ENCODE measurements at regions not wholly inside any gene's neighbourhood (a gene's known extent, or its start where the extent isn't known, plus 50 kb on each side); places are given as distances from the start of the nearest gene placed in this dataset.

DNA sequence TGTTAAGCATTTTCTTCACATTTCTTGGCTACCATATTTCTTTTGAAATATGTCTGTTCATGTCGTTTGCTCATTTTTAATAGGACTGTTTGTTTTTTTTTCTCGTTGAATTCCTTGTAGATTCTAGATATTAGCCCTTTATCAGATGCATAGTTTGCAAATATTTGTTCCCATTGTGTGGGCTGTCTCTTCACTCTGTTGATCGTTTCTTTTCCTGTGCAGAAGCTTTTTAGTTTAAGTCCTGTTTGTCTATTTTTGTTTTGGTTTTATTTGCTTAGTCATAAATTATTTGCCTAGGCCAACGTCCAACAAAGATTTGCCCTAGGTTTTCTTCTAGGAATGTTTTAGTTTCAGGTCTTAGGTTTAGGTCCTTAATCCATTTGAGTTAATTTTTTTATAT, 1494.7 kb downstream of the SUCLG1 start:
- TF ChIP-seq, protein P1, sequence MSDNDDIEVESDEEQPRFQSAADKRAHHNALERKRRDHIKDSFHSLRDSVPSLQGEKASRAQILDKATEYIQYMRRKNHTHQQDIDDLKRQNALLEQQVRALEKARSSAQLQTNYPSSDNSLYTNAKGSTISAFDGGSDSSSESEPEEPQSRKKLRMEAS (IDR thresholded peaks at IDR 0.05): no peak
- no peak for TF ChIP-seq RAD21 (IDR thresholded peaks at IDR 0.05; ENCODE audit: low read depth)
- no peak for TF ChIP-seq CREB1 (IDR thresholded peaks at IDR 0.05; ENCODE audit: low read depth)
- no peak for TF ChIP-seq YY1 (IDR thresholded peaks at IDR 0.05; ENCODE audit: low read depth)
- TF ChIP-seq, protein P2, sequence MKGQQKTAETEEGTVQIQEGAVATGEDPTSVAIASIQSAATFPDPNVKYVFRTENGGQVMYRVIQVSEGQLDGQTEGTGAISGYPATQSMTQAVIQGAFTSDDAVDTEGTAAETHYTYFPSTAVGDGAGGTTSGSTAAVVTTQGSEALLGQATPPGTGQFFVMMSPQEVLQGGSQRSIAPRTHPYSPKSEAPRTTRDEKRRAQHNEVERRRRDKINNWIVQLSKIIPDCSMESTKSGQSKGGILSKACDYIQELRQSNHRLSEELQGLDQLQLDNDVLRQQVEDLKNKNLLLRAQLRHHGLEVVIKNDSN (IDR thresholded peaks at IDR 0.05): no peak
- TF ChIP-seq TEAD4 (IDR thresholded peaks at IDR 0.05): no peak
- TF ChIP-seq FOXM1 (IDR thresholded peaks at IDR 0.05; ENCODE audit: borderline replicate concordance, low read depth): no peak
- no peak for TF ChIP-seq EP300 (IDR thresholded peaks at IDR 0.05; ENCODE audit: borderline replicate concordance)
- no peak for TF ChIP-seq CEBPB (IDR thresholded peaks at IDR 0.05)
- TF ChIP-seq NFIC (IDR thresholded peaks at IDR 0.05): no peak
- no peak for TF ChIP-seq EGR1 (IDR thresholded peaks at IDR 0.05)
- TF ChIP-seq, protein P3, sequence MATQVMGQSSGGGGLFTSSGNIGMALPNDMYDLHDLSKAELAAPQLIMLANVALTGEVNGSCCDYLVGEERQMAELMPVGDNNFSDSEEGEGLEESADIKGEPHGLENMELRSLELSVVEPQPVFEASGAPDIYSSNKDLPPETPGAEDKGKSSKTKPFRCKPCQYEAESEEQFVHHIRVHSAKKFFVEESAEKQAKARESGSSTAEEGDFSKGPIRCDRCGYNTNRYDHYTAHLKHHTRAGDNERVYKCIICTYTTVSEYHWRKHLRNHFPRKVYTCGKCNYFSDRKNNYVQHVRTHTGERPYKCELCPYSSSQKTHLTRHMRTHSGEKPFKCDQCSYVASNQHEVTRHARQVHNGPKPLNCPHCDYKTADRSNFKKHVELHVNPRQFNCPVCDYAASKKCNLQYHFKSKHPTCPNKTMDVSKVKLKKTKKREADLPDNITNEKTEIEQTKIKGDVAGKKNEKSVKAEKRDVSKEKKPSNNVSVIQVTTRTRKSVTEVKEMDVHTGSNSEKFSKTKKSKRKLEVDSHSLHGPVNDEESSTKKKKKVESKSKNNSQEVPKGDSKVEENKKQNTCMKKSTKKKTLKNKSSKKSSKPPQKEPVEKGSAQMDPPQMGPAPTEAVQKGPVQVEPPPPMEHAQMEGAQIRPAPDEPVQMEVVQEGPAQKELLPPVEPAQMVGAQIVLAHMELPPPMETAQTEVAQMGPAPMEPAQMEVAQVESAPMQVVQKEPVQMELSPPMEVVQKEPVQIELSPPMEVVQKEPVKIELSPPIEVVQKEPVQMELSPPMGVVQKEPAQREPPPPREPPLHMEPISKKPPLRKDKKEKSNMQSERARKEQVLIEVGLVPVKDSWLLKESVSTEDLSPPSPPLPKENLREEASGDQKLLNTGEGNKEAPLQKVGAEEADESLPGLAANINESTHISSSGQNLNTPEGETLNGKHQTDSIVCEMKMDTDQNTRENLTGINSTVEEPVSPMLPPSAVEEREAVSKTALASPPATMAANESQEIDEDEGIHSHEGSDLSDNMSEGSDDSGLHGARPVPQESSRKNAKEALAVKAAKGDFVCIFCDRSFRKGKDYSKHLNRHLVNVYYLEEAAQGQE (IDR thresholded peaks at IDR 0.05; ENCODE audit: low read depth): no peak
- TF ChIP-seq TAF1 (IDR thresholded peaks at IDR 0.05; ENCODE audit: low read depth): no peak
- no peak for TF ChIP-seq TCF12 (IDR thresholded peaks at IDR 0.05; ENCODE audit: low read depth)
